ENCODE measurements at regions not wholly inside any gene's neighbourhood (a gene's known extent, or its start where the extent isn't known, plus 50 kb on each side); places are given as distances from the start of the nearest gene placed in this dataset.

GRCh38 chr10:31709028-31709427, 219.6 kb downstream of the ARHGAP12 start:
- no peaks in the 10 kb centered on the region for H3K4me1 ChIP-seq (ENCODE audit: control insufficient read depth, insufficient read depth, low read length)
- H3K4me3 ChIP-seq (ENCODE audit: low read depth, low read length): no peak overlapping the region
- CTCF ChIA-PET: interaction anchor here (0.5 to 1.0 kb wide), 2 partner anchors 10 to 99 kb away, joined by 3 read pairs; no protein-coding TSS in a partner anchor
- no peak for TF ChIP-seq ZNF248 (tag by site-specific recombination; IDR thresholded peaks at IDR 0.05)
- POLR2A ChIA-PET: no interaction called here
- no peak overlapping the region for H3K27ac ChIP-seq (ENCODE audit: extremely low read depth, low read depth, low read length)
- no peaks in the 10 kb centered on the region for H3K36me3 ChIP-seq (ENCODE audit: control insufficient read depth in 2 of 2, insufficient read depth in 1 of 2, low read length in 2 of 2)
- H3K9me3 ChIP-seq (ENCODE audit: control insufficient read depth, insufficient read depth, low read depth, low read length): no peaks in the 10 kb centered on the region

DNA sequence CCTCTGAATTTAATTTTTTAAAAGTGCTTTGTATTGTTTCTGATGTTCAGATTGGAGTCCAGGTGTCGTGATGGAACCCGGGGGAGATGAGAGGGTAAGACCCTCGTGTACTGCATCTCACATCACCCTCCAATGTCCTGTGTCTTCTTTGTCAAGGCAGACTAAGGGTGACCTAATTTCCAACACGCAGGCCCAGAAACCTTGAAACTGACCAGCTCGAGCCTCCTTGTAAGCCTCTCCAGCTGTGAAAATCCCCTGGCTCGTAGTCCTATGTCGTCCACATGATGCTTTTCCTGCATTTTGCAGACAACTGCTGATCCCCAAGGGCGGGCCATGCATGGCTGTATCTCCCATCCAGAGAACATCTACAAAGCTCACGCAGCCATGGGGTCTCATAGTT, 220.2 kb downstream of the ARHGAP12 start:
- Histone ChIP-seq H3K4me3 (ENCODE audit: low read depth, low read length) (no peak overlapping the region), H3K4me1 (ENCODE audit: control insufficient read depth, insufficient read depth, low read length) (no peaks in the 10 kb centered on the region), H3K27ac (ENCODE audit: extremely low read depth, low read depth, low read length) (no peak overlapping the region), H3K9me3 (ENCODE audit: control insufficient read depth, insufficient read depth, low read depth, low read length) (no peaks in the 10 kb centered on the region), H3K36me3 (ENCODE audit: control insufficient read depth in 2 of 2, insufficient read depth in 1 of 2, low read length in 2 of 2) (no peaks in the 10 kb centered on the region)
- TF ChIP-seq ZNF132 (tag by site-specific recombination; IDR thresholded peaks at IDR 0.05; ENCODE audit: borderline replicate concordance) (no peak), ZFP37 (tag by site-specific recombination; IDR thresholded peaks at IDR 0.05) (no peak), EGR2 (tag by site-specific recombination; IDR thresholded peaks at IDR 0.05; ENCODE audit: low read depth) (no peak), ZNF677 (tag by site-specific recombination; IDR thresholded peaks at IDR 0.05) (no peak)
- CTCF ChIA-PET: no interaction called here
- POLR2A ChIA-PET: no interaction called here

DNA sequence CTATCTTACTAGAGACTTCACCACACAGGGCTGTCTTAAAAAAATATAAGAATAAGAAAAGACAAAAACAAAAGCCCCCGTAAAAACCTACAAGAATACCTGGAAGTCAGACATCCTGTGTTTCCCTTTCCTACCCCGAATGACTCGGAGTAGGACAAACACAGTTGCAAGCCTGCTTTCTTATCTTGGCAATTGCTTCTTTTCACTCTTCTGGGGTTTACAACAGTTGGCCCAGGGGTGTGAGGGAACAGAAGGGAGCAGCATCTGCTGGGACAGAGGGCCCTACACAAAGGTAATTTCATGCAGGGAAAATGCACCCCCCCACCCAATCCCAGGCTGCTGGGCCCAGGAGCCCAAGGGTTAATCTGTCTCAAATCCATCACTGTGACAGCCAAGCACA, 220.6 kb downstream of the ARHGAP12 start:
- Histone ChIP-seq H3K27ac (ENCODE audit: extremely low read depth, low read depth, low read length) (no peak overlapping the region), H3K4me3 (ENCODE audit: low read depth, low read length) (no peak overlapping the region), H3K9me3 (ENCODE audit: control insufficient read depth, insufficient read depth, low read depth, low read length) (no peaks in the 10 kb centered on the region), H3K36me3 (ENCODE audit: control insufficient read depth in 2 of 2, insufficient read depth in 1 of 2, low read length in 2 of 2) (no peaks in the 10 kb centered on the region), H3K4me1 (ENCODE audit: control insufficient read depth, insufficient read depth, low read length) (no peaks in the 10 kb centered on the region)
- ChIA-PET CTCF (no interaction called here), POLR2A (no interaction called here)
- TF ChIP-seq, protein P1, sequence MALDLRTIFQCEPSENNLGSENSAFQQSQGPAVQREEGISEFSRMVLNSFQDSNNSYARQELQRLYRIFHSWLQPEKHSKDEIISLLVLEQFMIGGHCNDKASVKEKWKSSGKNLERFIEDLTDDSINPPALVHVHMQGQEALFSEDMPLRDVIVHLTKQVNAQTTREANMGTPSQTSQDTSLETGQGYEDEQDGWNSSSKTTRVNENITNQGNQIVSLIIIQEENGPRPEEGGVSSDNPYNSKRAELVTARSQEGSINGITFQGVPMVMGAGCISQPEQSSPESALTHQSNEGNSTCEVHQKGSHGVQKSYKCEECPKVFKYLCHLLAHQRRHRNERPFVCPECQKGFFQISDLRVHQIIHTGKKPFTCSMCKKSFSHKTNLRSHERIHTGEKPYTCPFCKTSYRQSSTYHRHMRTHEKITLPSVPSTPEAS (tag by site-specific recombination; IDR thresholded peaks at IDR 0.05): no peak
- TF ChIP-seq ZNF768 (tag by site-specific recombination; IDR thresholded peaks at IDR 0.05): no peak
- TF ChIP-seq ZBTB7A (tag by site-specific recombination; IDR thresholded peaks at IDR 0.05; ENCODE audit: low read depth): no peak
- no peak for TF ChIP-seq IKZF3 (tag by site-specific recombination; IDR thresholded peaks at IDR 0.05)
- TF ChIP-seq, protein P2, sequence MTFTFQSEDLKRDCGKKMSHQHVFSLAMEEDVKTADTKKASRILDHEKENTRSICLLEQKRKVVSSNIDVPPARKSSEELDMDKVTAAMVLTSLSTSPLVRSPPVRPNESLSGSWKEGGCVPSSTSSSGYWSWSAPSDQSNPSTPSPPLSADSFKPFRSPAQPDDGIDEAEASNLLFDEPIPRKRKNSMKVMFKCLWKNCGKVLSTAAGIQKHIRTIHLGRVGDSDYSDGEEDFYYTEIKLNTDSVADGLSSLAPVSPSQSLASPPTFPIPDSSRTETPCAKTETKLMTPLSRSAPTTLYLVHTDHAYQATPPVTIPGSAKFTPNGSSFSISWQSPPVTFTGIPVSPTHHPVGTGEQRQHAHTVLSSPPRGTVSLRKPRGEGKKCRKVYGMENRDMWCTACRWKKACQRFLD (tag by site-specific recombination; IDR thresholded peaks at IDR 0.05): no peak
- TF ChIP-seq ZNF302 (tag by site-specific recombination; IDR thresholded peaks at IDR 0.05; ENCODE audit: low read depth): no peak
- TF ChIP-seq ZFHX2 (tag by site-specific recombination; conservative IDR thresholded peaks at IDR 0.05): no peak
- TF ChIP-seq CTCF (tag by site-specific recombination; IDR thresholded peaks at IDR 0.05): no peak
- no peak for TF ChIP-seq FEZF1 (tag by site-specific recombination; IDR thresholded peaks at IDR 0.05)
- TF ChIP-seq, protein P3, sequence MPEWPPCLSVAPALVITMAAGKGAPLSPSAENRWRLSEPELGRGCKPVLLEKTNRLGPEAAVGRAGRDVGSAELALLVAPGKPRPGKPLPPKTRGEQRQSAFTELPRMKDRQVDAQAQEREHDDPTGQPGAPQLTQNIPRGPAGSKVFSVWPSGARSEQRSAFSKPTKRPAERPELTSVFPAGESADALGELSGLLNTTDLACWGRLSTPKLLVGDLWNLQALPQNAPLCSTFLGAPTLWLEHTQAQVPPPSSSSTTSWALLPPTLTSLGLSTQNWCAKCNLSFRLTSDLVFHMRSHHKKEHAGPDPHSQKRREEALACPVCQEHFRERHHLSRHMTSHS (tag by site-specific recombination; IDR thresholded peaks at IDR 0.05): no peak
- no peak for TF ChIP-seq ZNF501 (tag by site-specific recombination; IDR thresholded peaks at IDR 0.05)
- TF ChIP-seq ZNF48 (tag by site-specific recombination; IDR thresholded peaks at IDR 0.05): no peak
- TF ChIP-seq ZNF157 (tag by site-specific recombination; IDR thresholded peaks at IDR 0.05): no peak
- no peak for TF ChIP-seq SCRT1 (tag by site-specific recombination; IDR thresholded peaks at IDR 0.05; ENCODE audit: borderline replicate concordance)
- no peak for TF ChIP-seq ZNF707 (tag by site-specific recombination; IDR thresholded peaks at IDR 0.05)
- TF ChIP-seq ZNF548 (tag by site-specific recombination; IDR thresholded peaks at IDR 0.05): no peak
- TF ChIP-seq ZBTB6 (tag by site-specific recombination; IDR thresholded peaks at IDR 0.05): no peak
- no peak for TF ChIP-seq ATF2 (tag by site-specific recombination; IDR thresholded peaks at IDR 0.05; ENCODE audit: low read depth)
- no peak for TF ChIP-seq WT1 (tag by site-specific recombination; IDR thresholded peaks at IDR 0.05)
- TF ChIP-seq ZNF677 (tag by site-specific recombination; IDR thresholded peaks at IDR 0.05): no peak

Measured in HEK293 (cell line).